ENCODE measurements at regions not wholly inside any gene's neighbourhood (a gene's known extent, or its start where the extent isn't known, plus 50 kb on each side); places are given as distances from the start of the nearest gene placed in this dataset.

DNA sequence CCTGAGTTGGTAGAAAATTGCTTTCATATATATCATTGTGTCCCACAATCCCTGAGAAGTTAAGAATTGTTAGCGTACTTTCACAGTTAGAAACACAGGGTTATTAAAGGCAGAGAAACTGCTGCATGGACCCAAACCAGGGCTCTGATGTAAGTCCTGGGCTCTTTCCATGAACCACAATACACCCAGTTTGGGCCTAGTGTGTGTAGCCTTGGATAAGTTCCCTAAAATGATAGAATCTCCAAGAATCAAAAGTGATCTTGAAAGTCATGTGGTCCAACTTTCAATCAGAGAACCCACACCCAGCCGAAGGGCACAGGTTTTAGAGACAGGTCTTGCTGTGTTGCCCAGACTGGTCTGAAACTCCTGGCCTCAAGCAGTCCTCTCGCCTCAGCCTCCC, 257.8 kb upstream of the KLF3 start:
- H3K27ac ChIP-seq: no peak overlapping the region
- no peaks in the 10 kb centered on the region for H3K9me3 ChIP-seq (ENCODE audit: severe bottlenecking)
- TF ChIP-seq, protein P1, sequence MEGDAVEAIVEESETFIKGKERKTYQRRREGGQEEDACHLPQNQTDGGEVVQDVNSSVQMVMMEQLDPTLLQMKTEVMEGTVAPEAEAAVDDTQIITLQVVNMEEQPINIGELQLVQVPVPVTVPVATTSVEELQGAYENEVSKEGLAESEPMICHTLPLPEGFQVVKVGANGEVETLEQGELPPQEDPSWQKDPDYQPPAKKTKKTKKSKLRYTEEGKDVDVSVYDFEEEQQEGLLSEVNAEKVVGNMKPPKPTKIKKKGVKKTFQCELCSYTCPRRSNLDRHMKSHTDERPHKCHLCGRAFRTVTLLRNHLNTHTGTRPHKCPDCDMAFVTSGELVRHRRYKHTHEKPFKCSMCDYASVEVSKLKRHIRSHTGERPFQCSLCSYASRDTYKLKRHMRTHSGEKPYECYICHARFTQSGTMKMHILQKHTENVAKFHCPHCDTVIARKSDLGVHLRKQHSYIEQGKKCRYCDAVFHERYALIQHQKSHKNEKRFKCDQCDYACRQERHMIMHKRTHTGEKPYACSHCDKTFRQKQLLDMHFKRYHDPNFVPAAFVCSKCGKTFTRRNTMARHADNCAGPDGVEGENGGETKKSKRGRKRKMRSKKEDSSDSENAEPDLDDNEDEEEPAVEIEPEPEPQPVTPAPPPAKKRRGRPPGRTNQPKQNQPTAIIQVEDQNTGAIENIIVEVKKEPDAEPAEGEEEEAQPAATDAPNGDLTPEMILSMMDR (IDR thresholded peaks at IDR 0.05; ENCODE audit: low read depth, low read length): no peak
- H3K36me3 ChIP-seq: no peaks in the 10 kb centered on the region
- H3K4me3 ChIP-seq (ENCODE audit: low read depth, low read length): no peak overlapping the region
- DNase-seq: no peak
- H3K27me3 ChIP-seq (ENCODE audit: insufficient read depth, low read depth, severe bottlenecking): no peaks in the 10 kb centered on the region

DNA sequence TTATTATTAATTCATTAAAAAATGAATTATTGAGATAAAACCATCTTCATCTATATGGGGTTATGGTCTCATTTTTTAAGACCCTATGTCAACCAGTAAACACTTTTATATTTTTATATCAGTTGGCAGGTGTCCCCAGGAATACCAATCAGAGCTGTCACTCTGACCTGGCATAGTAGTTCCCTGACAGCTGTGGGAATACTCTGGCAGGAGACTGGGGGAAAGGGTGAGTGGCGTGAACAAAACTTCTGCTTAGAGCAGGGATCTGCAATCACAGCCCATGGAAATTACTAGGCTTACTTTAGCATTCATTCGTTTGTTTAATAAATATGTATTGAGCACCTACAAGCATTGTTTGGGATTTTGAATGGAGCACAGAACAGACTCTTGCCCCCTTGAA, 254.1 kb upstream of the KLF3 start:
- Histone ChIP-seq H3K27me3 (ENCODE audit: insufficient read depth, low read depth, severe bottlenecking) (no peaks in the 10 kb centered on the region), H3K4me3 (ENCODE audit: low read depth, low read length) (no peak overlapping the region), H3K36me3 (no peaks in the 10 kb centered on the region), H3K9me3 (ENCODE audit: severe bottlenecking) (no peaks in the 10 kb centered on the region), H3K27ac (no peak overlapping the region)
- DNase-seq: no peak
- TF ChIP-seq, protein P1 (IDR thresholded peaks at IDR 0.05; ENCODE audit: low read depth, low read length): no peak

DNA sequence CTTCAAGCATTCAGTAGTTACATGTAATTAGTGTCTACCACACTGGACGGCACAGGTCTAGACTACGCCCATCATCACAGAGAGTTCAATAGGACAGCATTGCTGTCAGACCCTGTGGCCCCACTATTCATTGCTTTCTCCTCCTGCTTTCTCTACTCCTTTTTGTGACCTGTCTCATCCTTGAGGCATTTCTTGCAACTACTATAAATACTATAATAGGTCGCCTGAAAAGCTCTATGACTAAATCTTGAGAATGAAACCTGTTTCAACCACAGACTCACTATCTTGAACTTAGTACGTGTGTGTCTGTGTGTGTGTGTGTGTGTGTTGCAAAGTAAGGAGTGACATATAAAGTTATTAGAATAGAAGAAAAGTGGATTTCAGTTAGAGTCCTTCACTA, 252.9 kb upstream of the KLF3 start:
- DNase-seq: no peak
- TF ChIP-seq, protein P1 (IDR thresholded peaks at IDR 0.05; ENCODE audit: low read depth, low read length): no peak

DNA sequence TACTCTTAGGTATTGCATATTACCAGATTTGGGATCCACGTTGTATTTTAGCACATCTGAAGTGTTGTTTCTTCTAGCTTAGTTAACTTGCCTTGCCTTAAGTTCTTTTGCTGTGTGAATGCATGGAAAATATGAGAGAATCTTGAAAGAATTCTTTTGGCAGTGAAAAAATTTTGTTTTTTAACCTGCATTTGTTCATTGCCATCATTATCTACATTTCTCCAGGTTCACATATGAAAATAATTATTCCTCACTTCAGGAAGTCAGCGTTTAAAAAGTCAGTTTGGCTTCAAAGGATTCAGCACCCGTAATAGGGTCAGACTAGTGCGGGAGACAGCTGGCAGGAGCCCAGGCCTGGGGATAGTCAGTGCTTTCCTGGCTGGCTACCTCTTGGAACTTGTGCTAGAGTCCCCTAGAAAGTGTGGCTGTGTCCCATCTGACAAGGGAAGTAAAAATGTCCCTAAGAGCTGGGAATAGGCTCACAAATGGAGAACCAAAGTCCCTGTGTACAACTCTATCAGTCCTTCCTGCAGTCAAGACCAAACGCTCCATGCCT, 251.9 kb upstream of the KLF3 start:
- H3K27me3 ChIP-seq (ENCODE audit: insufficient read depth, low read depth, severe bottlenecking): no peaks in the 10 kb centered on the region
- H3K27ac ChIP-seq: no peak overlapping the region
- no peak for DNase-seq

More for the DNA sequence above, 252.9 kb upstream of the KLF3 start:
- Histone ChIP-seq H3K4me3 (ENCODE audit: low read depth, low read length) (no peak overlapping the region), H3K36me3 (no peaks in the 10 kb centered on the region), H3K9me3 (ENCODE audit: severe bottlenecking) (no peaks in the 10 kb centered on the region), H3K27ac (no peak overlapping the region), H3K27me3 (ENCODE audit: insufficient read depth, low read depth, severe bottlenecking) (no peaks in the 10 kb centered on the region)

DNA sequence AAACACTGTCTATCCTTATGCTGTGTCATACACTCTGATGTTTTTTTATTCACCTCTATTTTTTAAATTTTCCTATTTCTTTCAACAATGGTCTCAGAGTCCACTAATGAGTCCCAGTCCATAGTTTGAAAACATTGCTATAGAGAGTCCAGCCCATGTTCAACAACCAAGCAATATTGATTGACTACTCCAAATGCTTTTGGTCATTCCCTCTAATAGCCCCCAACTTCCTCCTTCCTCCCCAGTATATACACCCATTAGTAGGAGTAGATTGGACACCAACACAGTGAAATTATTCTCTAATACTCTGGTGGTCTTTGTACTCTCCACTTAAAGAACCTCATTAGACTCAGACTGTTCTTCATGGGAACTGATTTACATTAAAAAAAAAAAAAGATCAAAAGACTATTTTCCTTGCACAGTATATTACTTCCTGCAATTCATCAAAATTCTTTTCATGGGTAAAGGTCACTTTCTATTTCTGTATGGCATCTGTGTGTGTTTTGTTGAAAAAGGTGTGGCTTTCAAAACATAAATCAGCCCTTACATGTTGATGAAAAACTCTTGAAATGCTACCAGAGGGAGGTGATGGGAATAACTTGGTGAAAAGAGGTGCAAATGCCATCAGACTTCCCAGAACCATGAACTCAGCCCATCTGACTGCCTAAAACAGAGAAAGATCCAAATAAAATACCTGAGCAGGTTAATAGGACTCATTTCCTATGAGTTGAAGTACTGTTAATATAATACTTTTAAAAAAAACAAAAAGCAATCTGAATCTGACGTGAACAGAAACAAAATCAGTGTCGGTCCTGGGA, 250.3 kb upstream of the KLF3 start:
- no peak for DNase-seq
- Histone ChIP-seq H3K27me3 (ENCODE audit: insufficient read depth, low read depth, severe bottlenecking) (no peaks in the 10 kb centered on the region), H3K4me3 (ENCODE audit: low read depth, low read length) (no peak overlapping the region), H3K36me3 (no peaks in the 10 kb centered on the region), H3K9me3 (ENCODE audit: severe bottlenecking) (no peaks in the 10 kb centered on the region), H3K27ac (no peak overlapping the region)
- TF ChIP-seq, protein P1 (IDR thresholded peaks at IDR 0.05; ENCODE audit: low read depth, low read length): no peak

More for the DNA sequence above, 251.9 kb upstream of the KLF3 start:
- no peaks in the 10 kb centered on the region for H3K36me3 ChIP-seq
- no peak overlapping the region for H3K4me3 ChIP-seq (ENCODE audit: low read depth, low read length)
- TF ChIP-seq, protein P1 (IDR thresholded peaks at IDR 0.05; ENCODE audit: low read depth, low read length): no peak
- no peaks in the 10 kb centered on the region for H3K9me3 ChIP-seq (ENCODE audit: severe bottlenecking)

Measured in WERI-Rb-1 (cell line).